Ishikawa (cell line): ENCODE measurements at regions not wholly inside any gene's neighbourhood (a gene's known extent, or its start where the extent isn't known, plus 50 kb on each side); places are given as distances from the start of the nearest gene placed in this dataset.

Source experiments
- CEBPB ChIP-seq: IDR thresholded peaks from 2 replicates; pipeline ENCODE4 v1.6.1; 2012
- CREB1 ChIP-seq: IDR thresholded peaks from 2 replicates; pipeline ENCODE4 v1.6.1; 2012; ENCODE audit warnings: low read depth
- EP300 ChIP-seq: IDR thresholded peaks from 2 replicates; pipeline ENCODE4 v1.6.1; 2012; ENCODE audit warnings: borderline replicate concordance
- FOXM1 ChIP-seq: IDR thresholded peaks from 2 replicates; pipeline ENCODE4 v1.6.1; 2012; ENCODE audit warnings: low read depth, borderline replicate concordance
- MAX ChIP-seq: IDR thresholded peaks from 2 replicates; pipeline ENCODE4 v1.6.1; 2012
- RAD21 ChIP-seq: IDR thresholded peaks from 2 replicates; pipeline ENCODE4 v1.6.1; 2012; ENCODE audit warnings: low read depth
- REST ChIP-seq: IDR thresholded peaks from 2 replicates; pipeline ENCODE4 v1.6.1; 2012; ENCODE audit warnings: low read depth, mild to moderate bottlenecking
- TAF1 ChIP-seq: IDR thresholded peaks from 2 replicates; pipeline ENCODE4 v1.6.1; 2012; ENCODE audit warnings: low read depth, mild to moderate bottlenecking

- no peak for TF ChIP-seq REST
- TF ChIP-seq RAD21, result no peak
- TF ChIP-seq CREB1, result no peak
- no peak for TF ChIP-seq TAF1
- no peak for TF ChIP-seq FOXM1
- no peak for TF ChIP-seq MAX
- TF ChIP-seq CEBPB, result no peak
- no peak for TF ChIP-seq EP300
Measured at GRCh38 chr5:174355995-174356394, 310.5 kb downstream of the NSG2 start.
